Left renal pelvis (tissue), 4 donors: ENCODE measurements at regions not wholly inside any gene's neighbourhood (a gene's known extent, or its start where the extent isn't known, plus 50 kb on each side); places are given as distances from the start of the nearest gene placed in this dataset.
"Not testable (repeated sequence)": the region's sequence is repeated elsewhere in the genome, so short reads cannot be mapped to it uniquely, and the experiment has no call there.

ENCODE experiments used
- DNase-seq, 4 donors: peaks; one replicate each; pipeline ENCODE4 v3.0.0-alpha.2; 2013; ENCODE audit warnings: low read depth in 4 of 4, low spot score in 3 of 4

DNA sequence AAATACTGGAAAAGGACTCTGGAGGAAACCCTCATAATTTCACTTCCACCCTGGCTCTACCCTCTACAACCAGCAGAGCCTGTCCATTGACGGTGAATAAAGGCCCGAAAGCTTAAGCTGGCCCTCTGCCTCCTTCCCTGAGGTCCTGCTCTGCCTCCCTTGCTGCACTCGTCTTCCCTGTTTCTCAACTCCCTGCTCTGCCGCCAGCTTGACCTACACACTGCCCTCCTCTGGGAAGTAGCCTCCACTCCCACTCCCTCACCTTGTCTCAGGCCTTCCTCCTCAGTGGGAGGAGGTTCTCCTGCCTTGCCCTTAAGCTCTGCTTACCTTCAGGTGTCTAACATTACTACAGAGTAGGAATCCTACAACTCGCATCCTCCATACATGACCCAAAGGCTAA, 608.6 kb upstream of the NR3C2 start:
- DNase-seq = no peak

GRCh38 chr4:149048451-149049143, 606.4 kb upstream of the NR3C2 start:
- no peak for DNase-seq

GRCh38 chr4:149047368-149047767, 605.2 kb upstream of the NR3C2 start:
- DNase-seq = no peak

DNA sequence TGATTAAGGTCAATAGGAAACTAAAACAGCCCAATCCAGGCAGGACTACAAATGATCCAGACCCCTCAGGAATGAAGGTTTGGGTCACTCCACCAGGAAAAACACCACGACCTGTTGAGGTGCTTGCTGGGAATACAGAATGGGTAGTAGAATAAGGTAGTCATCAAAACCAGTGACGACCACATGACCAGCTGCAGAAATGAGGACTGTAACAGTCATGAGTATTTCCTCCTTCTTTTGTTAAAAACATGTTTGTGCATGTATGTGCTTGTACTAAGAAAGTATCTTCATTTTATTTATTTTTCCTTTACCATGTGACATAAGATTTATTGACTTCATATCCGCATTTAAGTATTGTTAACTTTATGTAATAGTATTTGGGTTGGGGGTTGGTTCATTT, 603.5 kb upstream of the NR3C2 start:
- DNase-seq = no peak

GRCh38 chr4:149039786-149040185, 597.6 kb upstream of the NR3C2 start:
- not testable (repeated sequence) for DNase-seq

GRCh38 chr4:149031399-149031798, 589.2 kb upstream of the NR3C2 start:
- DNase-seq = no peak

GRCh38 chr4:149029056-149029651, 586.9 kb upstream of the NR3C2 start:
- DNase-seq = no peak

GRCh38 chr4:149026696-149027095, 584.5 kb upstream of the NR3C2 start:
- no peak for DNase-seq

GRCh38 chr4:149017002-149017734, 575.0 kb upstream of the NR3C2 start:
- DNase-seq = no peak

- no peak for DNase-seq
Measured at GRCh38 chr4:149009223-149009622, 567.0 kb upstream of the NR3C2 start.

DNA sequence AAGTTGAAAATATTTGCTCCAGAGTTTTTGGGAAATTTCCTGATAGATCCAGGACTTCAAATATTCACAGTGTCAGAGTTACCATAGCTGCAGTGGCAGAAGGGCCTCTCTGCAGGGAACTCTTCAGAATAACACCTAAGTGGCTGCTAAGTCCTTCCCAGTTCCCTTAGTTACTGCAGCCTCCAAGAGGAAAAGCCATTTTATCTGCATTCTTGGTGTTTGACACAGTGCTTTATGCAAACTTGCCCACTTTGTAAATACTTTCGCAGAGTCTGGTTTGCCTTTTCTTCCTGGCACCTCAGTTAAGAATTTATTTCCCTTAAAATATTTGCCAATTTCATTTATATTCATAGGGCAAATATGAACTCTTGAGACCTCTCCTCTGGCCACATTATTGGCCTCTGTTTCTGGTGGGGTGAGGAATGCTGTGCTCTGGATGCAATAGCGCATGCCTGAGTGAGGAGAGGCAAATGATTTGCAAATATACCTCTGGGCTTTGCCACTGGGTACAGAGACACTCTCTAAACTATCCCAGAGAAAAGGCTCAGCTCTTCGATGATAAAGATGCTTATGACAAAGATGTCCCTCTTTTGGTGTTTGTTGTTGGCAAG, 566.3 kb upstream of the NR3C2 start:
- no peak for DNase-seq

DNA sequence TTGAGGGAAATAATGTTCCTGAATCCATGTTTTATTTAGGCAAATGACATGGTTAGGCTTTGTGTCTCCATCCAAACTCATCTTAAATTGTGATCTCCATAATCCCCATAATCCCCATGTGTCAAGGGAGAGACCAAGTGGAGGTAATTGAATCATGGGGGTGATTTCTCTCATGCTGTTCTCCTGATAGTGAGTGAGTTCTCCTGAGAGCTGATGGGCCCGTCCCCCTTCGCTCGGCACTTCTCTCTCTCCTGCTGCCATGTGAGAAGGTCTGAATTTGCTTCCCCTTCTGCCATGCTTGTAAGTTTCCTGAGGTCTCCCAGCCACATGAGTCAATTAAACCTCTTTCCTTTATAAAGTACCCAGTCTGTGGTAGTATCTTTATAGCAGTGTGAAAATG, 563.0 kb upstream of the NR3C2 start:
- DNase-seq = no peak

GRCh38 chr4:148999924-149000323, 557.7 kb upstream of the NR3C2 start:
- no peak for DNase-seq

DNA sequence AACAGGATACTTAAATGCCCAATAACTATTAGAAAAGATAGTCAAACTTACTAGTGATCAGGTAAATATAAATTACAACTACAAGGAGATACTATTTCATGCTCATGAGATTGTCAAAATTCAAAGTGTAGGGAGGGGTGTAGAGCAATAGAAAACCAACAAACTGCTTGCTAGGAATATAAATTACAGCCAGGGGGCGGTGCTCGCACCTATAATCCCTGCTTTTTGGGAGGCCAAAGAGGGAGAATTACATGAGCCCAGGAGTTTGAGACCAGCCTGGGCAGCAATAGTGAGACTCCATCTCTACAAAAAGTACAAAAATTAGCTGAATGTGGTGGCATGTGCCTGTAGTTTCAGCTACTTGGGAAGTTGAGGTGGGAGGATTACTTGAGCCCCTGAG, 556.5 kb upstream of the NR3C2 start:
- no peak for DNase-seq

DNA sequence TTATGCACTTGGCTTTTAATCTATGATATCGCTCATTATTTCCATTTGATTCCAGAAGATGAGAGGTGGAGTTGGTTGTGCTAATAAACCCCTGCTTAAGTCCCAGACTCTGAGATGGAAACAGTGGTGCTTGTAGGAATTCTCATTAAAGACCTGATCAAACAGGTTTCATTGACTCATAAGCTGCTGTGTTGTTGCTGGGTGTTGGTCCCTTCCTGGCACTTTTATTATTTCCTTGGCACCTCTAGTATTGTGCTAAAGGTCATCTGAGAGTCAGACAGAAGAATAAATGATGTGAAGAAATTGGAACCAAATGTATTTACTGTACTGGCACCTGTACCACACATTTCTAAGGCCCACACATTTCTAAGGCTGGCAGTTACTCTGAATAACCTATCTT, 544.7 kb upstream of the NR3C2 start:
- DNase-seq = no peak

GRCh38 chr4:148984951-148985350, 542.7 kb upstream of the NR3C2 start:
- no peak for DNase-seq

DNA sequence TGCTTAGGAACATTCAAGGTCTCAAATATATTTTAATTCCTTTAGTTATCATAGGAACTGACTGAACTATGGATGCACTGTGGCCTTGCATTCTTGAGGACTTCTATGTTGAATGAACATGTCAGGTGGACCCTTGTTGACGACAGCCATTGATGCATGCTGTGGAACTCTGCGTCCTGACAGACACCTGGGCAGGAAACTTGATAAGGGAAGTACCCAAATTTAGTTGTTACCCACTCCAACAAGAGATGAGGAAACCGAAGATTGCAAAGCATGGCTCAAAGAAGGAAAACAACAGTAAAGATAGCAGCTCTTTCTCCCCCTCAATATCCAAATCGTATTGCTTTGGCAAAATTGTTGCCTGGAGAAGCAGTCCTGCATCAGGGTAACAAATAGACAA, 540.0 kb upstream of the NR3C2 start:
- DNase-seq = no peak

DNA sequence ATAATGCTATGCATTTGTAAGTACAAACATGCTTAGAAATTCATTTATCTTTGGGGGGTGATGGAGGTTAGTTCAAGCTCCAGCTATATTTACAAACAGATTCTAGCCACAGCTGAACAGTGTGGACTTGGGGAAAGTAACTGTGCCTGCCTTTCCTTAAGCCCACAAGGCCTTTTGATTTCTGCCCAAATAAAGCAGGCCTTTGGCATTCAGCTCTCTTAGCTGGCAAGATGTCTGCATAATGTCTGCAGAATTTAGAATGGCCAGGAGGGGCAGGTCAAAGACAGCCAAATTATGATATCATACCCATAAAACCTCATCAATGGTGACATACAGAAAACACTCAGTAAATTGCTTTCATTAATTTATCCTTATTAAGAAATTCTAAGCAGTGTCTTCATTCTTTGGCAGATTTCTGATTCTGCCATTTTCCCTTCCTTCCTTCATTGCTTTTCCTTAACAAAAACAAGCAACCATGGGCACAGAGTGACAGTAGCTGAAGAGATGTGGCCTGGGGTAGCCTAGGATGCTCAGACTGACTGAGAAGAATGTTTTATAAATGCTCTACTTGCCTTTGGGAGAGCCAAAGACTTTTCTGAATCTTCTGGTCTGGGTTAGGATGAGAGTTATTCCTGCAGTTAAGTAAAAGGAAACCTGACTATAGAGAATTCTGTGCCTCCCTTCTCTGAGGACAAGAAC, 538.7 kb upstream of the NR3C2 start:
- DNase-seq = no peak

- no peak for DNase-seq
Measured at GRCh38 chr4:148978301-148978700, 536.1 kb upstream of the NR3C2 start.

GRCh38 chr4:148975464-148975863, 533.2 kb upstream of the NR3C2 start:
- DNase-seq = no peak

DNA sequence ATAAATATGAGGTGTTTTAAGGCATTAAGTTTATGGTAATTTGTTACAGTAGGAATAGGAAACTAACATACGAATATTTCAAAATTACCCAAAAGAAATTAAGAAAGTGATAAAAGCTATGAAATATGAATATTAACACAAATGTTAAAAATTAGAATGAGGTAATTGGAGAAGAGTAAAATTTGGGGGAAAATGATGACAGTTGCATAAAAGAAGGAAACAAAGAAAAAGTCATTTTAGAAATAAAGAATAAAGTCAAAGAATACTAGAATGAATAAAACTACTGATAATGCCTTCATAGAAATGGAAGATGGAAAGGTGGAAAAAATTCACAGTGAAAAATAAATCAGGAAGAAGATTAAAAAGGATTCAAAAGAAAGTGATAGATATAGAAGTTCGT, 522.9 kb upstream of the NR3C2 start:
- no peak for DNase-seq
